ENCODE measurements at regions not wholly inside any gene's neighbourhood (a gene's known extent, or its start where the extent isn't known, plus 50 kb on each side); places are given as distances from the start of the nearest gene placed in this dataset.
"Not testable (repeated sequence)": the region's sequence is repeated elsewhere in the genome, so short reads cannot be mapped to it uniquely, and the experiment has no call there.

DNA sequence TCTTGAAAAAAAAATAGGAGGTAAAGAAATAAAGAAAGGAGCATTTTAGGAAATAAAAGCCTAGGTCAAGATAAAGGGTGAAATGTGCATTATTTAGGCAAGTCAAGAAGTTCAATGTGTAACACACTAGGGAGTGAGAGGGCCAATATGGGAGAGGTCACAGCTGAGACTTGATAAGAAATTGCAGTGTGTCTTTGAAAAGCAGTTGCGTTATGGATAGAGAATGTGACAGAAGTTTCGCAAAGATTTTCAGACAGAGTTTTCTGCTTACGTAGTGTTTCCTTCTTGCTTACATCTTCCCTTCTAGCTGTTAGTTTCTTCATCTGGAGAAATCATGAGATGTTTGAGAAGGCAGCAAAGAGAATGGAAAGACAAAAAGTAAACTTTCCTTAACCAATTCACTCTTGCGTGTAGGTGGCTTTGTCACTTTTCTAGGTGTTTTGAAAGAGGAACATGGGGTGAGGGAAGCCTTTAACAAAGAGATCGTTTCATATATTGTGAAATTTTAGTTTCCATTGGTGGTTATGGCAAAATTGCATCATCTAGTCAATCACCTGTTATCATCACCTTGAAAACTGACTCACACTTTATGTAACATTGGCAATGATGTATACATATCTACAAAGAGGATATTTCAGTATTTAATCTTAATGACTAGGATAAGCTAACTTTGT is 975.5 kb downstream of the OLFM4 start:
- Histone ChIP-seq H3K27me3 (ENCODE audit: control insufficient read depth, insufficient read depth, low read length) (no peaks in the 10 kb centered on the region), H3K4me3 (ENCODE audit: insufficient read depth, low read depth, low read length) (no peak overlapping the region), H3K36me3 (replicated peaks; ENCODE audit: control insufficient read depth, insufficient read depth, low read length) (no peaks in the 10 kb centered on the region)
- no peak for DNase-seq

DNA sequence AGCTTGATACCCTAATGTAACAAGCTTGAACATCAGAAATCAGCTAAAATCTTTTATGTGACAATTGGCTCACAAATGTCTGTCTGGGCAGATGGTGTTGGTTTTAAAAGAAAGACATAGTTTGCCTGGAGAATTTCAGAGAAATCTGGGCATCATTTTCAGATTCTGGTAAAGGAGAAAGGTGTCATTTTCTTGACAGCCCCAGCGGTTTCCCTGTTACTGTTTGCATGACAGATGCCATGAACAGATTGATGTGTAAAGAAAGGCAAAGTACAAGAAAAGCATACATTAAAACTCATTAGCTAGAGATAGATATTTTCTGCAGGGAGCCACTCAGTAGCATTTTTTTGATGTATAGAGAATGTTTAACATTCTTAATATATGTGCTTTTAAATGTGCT is 987.9 kb downstream of the OLFM4 start:
- Histone ChIP-seq H3K27me3 (ENCODE audit: control insufficient read depth, insufficient read depth, low read length) (no peaks in the 10 kb centered on the region), H3K36me3 (replicated peaks; ENCODE audit: control insufficient read depth, insufficient read depth, low read length) (no peaks in the 10 kb centered on the region), H3K4me3 (ENCODE audit: insufficient read depth, low read depth, low read length) (no peak overlapping the region)
- no peak for DNase-seq

DNA sequence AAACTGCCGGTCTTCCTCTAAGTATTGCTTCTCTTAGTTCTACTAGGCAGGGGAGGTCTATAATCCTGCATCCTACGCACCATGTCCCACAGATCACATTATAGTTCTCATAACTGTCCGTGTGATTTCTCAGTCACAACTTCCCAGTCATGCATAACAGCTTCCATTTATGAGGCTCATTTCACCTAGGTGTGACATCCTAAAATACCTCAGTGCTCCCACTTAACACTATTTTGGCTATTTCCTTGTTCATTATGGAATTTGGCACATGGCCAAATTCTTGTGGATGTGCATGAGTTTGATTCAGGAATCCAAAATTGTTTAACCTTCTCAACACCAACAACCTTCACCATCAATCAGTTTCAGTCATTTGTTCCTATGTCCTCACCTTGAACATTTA is 989.9 kb downstream of the OLFM4 start:
- Histone ChIP-seq H3K36me3 (replicated peaks; ENCODE audit: control insufficient read depth, insufficient read depth, low read length) (no peaks in the 10 kb centered on the region), H3K4me3 (ENCODE audit: insufficient read depth, low read depth, low read length) (no peak overlapping the region), H3K27me3 (ENCODE audit: control insufficient read depth, insufficient read depth, low read length) (no peaks in the 10 kb centered on the region)
- no peak for DNase-seq

DNA sequence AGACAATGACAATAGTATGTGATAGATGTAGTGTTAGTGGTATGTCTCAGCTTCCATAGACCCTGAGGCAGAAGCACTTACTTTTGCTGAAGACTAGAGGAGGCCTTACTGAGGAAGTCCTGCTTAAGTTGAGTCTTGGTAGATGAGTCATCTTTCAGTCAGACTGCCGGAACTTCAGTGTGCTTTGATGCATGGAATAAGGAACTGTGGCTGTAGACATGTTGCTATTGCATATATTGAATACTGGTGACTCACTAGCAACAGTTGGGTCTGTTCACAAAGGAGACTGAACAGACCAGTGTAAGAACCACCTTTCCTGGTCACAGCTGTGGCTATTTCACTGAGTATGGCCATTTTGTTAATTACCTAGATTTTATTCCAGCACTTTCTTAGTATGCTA is 1000.6 kb downstream of the OLFM4 start:
- DNase-seq: no peak
- no peak overlapping the region for H3K4me3 ChIP-seq (ENCODE audit: insufficient read depth, low read depth, low read length)
- H3K36me3 ChIP-seq (replicated peaks; ENCODE audit: control insufficient read depth, insufficient read depth, low read length): no peaks in the 10 kb centered on the region
- H3K27me3 ChIP-seq (ENCODE audit: control insufficient read depth, insufficient read depth, low read length): no peaks in the 10 kb centered on the region

GRCh38 chr13:54029720-54030119 is 1001.1 kb downstream of the OLFM4 start:
- Histone ChIP-seq H3K4me3 (ENCODE audit: insufficient read depth, low read depth, low read length) (no peak overlapping the region), H3K27me3 (ENCODE audit: control insufficient read depth, insufficient read depth, low read length) (no peaks in the 10 kb centered on the region), H3K36me3 (replicated peaks; ENCODE audit: control insufficient read depth, insufficient read depth, low read length) (no peaks in the 10 kb centered on the region)
- DNase-seq: no peak

GRCh38 chr13:54033323-54033861 is 1004.8 kb downstream of the OLFM4 start:
- Histone ChIP-seq H3K36me3 (replicated peaks; ENCODE audit: control insufficient read depth, insufficient read depth, low read length) (no peaks in the 10 kb centered on the region), H3K27me3 (ENCODE audit: control insufficient read depth, insufficient read depth, low read length) (no peaks in the 10 kb centered on the region), H3K4me3 (ENCODE audit: insufficient read depth, low read depth, low read length) (no peak overlapping the region)
- DNase-seq: no peak

DNA sequence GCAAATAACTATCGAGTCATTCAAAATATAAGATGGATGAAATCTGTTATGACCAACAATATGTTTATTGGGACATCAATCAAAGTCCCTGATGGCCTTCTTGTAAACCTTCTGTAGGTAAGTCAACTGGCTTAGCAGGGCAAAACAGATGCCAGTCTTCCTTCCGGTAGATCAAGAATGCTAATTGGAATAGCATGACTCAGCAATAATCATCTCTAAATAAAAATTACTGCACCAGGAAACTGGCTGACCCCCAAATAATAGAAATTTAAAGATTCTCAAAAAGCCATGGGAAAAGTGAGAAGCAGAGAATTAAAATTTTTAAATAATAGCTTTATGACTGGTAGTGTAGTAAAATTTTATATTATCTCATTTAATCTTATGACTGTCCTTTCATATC is 1005.4 kb downstream of the OLFM4 start:
- no peaks in the 10 kb centered on the region for H3K27me3 ChIP-seq (ENCODE audit: control insufficient read depth, insufficient read depth, low read length)
- H3K4me3 ChIP-seq (ENCODE audit: insufficient read depth, low read depth, low read length): no peak overlapping the region
- H3K36me3 ChIP-seq (replicated peaks; ENCODE audit: control insufficient read depth, insufficient read depth, low read length): no peaks in the 10 kb centered on the region

GRCh38 chr13:54057416-54057815 is 1028.8 kb downstream of the OLFM4 start:
- H3K27me3 ChIP-seq (ENCODE audit: control insufficient read depth, insufficient read depth, low read length); H3K4me3 ChIP-seq (ENCODE audit: insufficient read depth, low read depth, low read length); DNase-seq; H3K36me3 ChIP-seq (replicated peaks; ENCODE audit: control insufficient read depth, insufficient read depth, low read length): not testable (repeated sequence)

More for the DNA sequence above, 1005.4 kb downstream of the OLFM4 start:
- no peak for DNase-seq

GRCh38 chr13:54069958-54070357 is 1041.3 kb downstream of the OLFM4 start:
- not testable (repeated sequence) for DNase-seq; H3K36me3 ChIP-seq (replicated peaks; ENCODE audit: control insufficient read depth, insufficient read depth, low read length); H3K4me3 ChIP-seq (ENCODE audit: insufficient read depth, low read depth, low read length); H3K27me3 ChIP-seq (ENCODE audit: control insufficient read depth, insufficient read depth, low read length)

DNA sequence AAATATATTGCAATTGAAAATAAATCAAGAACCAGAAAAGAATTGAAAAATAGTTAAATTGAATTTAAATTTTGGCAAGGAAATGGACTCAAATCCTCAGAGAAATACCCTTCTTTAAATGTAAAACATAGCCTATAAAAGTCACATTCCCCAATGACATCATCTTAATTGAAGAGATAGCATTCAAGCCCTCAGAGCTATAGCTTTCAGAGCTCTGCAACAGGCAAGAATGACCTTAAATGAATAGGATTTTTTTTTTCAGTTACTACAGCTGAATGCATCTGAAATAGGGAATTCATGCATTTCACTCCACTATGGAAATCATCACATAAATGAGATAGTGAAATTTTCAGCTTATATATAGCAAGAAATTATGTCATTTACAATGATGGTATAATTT is 1049.0 kb downstream of the OLFM4 start:
- no peaks in the 10 kb centered on the region for H3K36me3 ChIP-seq (replicated peaks; ENCODE audit: control insufficient read depth, insufficient read depth, low read length)
- H3K27me3 ChIP-seq (ENCODE audit: control insufficient read depth, insufficient read depth, low read length): no peaks in the 10 kb centered on the region
- DNase-seq: no peak
- no peak overlapping the region for H3K4me3 ChIP-seq (ENCODE audit: insufficient read depth, low read depth, low read length)

DNA sequence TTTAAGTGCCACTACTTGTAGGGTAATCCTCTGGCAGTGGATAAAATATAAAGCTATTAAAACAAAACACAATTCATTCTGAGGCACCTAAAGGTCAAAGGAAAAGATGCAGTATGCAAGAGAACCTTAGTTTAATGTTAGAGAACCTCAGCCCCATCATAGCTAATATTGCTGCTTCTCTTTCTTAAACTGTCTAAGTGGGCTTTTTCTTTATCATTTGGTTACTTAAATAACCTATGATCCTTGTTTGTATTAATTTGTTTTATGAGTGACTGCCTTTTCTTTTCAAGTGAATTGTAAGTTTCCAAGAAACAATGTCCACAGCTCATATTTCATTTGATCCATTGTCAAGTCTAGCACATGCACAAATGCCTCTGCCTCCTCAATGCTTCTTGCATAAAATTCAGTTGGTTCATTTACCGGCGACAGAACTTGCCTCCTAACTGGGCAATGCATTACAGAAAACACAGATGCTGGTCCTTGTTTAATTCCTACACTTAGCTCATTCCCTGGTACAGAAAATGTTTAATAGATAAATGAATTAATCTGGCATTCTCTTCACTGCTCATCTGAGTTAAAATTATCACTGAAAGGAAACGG is 1049.8 kb downstream of the OLFM4 start:
- H3K27me3 ChIP-seq (ENCODE audit: control insufficient read depth, insufficient read depth, low read length): no peaks in the 10 kb centered on the region
- no peak for DNase-seq
- H3K4me3 ChIP-seq (ENCODE audit: insufficient read depth, low read depth, low read length): no peak overlapping the region
- no peaks in the 10 kb centered on the region for H3K36me3 ChIP-seq (replicated peaks; ENCODE audit: control insufficient read depth, insufficient read depth, low read length)

DNA sequence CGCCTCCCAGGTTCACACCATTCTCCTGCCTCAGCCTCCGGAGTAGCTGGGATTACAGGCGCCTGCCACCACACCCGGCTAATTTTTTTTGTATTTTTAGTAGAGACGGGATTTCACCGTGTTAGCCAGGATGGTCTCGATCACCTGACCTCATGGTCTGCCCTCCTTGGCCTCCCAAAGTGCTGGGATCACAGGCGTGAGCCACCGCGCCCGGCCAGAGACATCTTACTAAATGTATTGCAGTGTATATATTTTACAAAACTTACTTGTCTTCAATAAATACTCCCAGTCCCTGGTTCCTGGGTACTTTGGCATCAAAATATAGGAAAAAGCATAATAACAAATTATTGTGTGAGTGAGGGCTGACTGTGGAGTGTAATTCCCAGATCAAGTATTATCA is 1053.7 kb downstream of the OLFM4 start:
- DNase-seq: not testable (repeated sequence)

DNA sequence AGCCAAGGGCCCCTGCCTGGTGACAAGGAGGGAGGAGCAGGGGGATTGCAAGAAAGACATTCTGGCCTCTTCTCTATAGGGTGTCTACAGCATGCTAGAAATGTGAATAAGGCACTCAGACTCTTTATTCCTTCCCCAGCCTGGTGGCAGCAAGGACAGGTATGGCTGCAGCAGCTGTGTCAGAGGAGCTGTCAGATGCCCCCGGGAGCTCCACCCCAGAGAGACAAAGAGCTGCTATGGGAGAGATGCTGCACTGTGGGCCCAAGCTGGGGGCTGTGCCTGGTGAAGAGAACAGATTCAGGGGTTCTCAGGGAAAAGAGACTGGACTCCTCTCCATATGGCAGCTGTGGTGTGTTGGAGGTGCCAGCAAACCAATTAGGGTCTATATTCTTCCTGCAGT is 1063.3 kb downstream of the OLFM4 start:
- Histone ChIP-seq H3K27me3 (ENCODE audit: control insufficient read depth, insufficient read depth, low read length) (no peaks in the 10 kb centered on the region), H3K4me3 (ENCODE audit: insufficient read depth, low read depth, low read length) (no peak overlapping the region), H3K36me3 (replicated peaks; ENCODE audit: control insufficient read depth, insufficient read depth, low read length) (no peaks in the 10 kb centered on the region)
- DNase-seq: no peak

More for the DNA sequence above, 1053.7 kb downstream of the OLFM4 start:
- H3K27me3 ChIP-seq (ENCODE audit: control insufficient read depth, insufficient read depth, low read length); H3K4me3 ChIP-seq (ENCODE audit: insufficient read depth, low read depth, low read length); H3K36me3 ChIP-seq (replicated peaks; ENCODE audit: control insufficient read depth, insufficient read depth, low read length): not testable (repeated sequence)

GRCh38 chr13:54092686-54093085 is 1064.1 kb downstream of the OLFM4 start:
- Histone ChIP-seq H3K27me3 (ENCODE audit: control insufficient read depth, insufficient read depth, low read length) (no peaks in the 10 kb centered on the region), H3K4me3 (ENCODE audit: insufficient read depth, low read depth, low read length) (no peak overlapping the region), H3K36me3 (replicated peaks; ENCODE audit: control insufficient read depth, insufficient read depth, low read length) (no peaks in the 10 kb centered on the region)
- DNase-seq: no peak

DNA sequence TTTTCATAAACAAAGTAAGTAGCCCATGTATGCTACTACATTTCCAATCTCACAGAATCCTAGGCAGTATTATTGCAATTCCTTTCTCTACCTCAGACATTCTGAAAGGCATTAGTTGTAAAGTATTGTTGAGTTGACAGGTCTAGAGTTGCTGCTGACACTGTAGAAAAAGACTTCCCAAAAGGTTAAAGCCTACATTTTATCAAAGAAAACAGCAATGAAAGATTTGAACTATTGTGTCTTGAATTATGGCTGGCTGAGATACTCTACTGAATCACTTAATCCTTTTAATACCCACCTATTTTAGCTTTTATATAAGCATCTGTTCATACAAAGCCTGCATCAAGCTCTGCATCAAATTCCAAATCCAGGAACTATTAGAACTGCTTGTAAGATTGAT is 1082.0 kb downstream of the OLFM4 start:
- no peak for DNase-seq
- Histone ChIP-seq H3K4me3 (ENCODE audit: insufficient read depth, low read depth, low read length) (no peak overlapping the region), H3K27me3 (ENCODE audit: control insufficient read depth, insufficient read depth, low read length) (no peaks in the 10 kb centered on the region), H3K36me3 (replicated peaks; ENCODE audit: control insufficient read depth, insufficient read depth, low read length) (no peaks in the 10 kb centered on the region)

Measured in H7 (cell line).